GM13976 (cell line): ENCODE measurements at regions not wholly inside any gene's neighbourhood (a gene's known extent, or its start where the extent isn't known, plus 50 kb on each side); places are given as distances from the start of the nearest gene placed in this dataset.

ENCODE experiments used
- DNase-seq: peaks from one replicate; pipeline ENCODE4 v3.0.0; 2012; ENCODE audit warnings: low spot score
- in situ Hi-C: fragments of 300-500 bp; cut with MboI; formaldehyde crosslinking; loops from one replicate; pipeline ENCODE4 v1.12.0; 2022; ENCODE audit warnings: low sequenced_read_pairs, mixed read lengths, inconsistent platforms; ENCODE audit not compliant: unreplicated experiment
- TF ChIP-seq, protein P1 (sequence below): IDR thresholded peaks from 2 replicates; pipeline ENCODE4 v1.5.1; 2012; ENCODE audit warnings: borderline replicate concordance, mild to moderate bottlenecking; ENCODE audit not compliant: insufficient read depth; ENCODE audit errors: extremely low read depth, missing control alignments, control extremely low read depth

GRCh38 chr19:5260381-5260967 is 80.1 kb downstream of the PTPRS start:
- DNase-seq: no peak
- in situ Hi-C loops: no loop called here
- TF ChIP-seq, protein P1, sequence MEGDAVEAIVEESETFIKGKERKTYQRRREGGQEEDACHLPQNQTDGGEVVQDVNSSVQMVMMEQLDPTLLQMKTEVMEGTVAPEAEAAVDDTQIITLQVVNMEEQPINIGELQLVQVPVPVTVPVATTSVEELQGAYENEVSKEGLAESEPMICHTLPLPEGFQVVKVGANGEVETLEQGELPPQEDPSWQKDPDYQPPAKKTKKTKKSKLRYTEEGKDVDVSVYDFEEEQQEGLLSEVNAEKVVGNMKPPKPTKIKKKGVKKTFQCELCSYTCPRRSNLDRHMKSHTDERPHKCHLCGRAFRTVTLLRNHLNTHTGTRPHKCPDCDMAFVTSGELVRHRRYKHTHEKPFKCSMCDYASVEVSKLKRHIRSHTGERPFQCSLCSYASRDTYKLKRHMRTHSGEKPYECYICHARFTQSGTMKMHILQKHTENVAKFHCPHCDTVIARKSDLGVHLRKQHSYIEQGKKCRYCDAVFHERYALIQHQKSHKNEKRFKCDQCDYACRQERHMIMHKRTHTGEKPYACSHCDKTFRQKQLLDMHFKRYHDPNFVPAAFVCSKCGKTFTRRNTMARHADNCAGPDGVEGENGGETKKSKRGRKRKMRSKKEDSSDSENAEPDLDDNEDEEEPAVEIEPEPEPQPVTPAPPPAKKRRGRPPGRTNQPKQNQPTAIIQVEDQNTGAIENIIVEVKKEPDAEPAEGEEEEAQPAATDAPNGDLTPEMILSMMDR: no peak

DNA sequence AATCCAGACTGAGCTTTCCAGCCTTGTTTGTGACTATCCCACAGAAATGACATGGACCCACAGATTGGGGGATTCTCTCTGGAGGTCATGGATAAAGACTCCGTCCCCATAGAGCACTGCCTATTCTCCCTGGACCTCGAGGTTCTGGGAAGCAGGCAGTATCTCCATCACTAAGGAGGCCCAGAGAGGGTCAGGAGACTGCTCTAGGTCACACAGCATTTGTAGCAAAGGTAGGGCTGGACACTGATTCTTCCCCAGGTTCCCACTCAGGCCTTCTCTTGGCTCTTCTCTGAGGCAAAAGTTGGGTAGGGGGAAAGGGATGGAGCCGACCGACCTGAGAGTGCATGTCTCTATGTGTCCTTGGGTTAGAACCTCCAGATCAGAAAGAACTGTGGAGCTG is 80.9 kb downstream of the PTPRS start:
- no peak for DNase-seq
- in situ Hi-C loops: no loop called here
- TF ChIP-seq, protein P1: no peak

DNA sequence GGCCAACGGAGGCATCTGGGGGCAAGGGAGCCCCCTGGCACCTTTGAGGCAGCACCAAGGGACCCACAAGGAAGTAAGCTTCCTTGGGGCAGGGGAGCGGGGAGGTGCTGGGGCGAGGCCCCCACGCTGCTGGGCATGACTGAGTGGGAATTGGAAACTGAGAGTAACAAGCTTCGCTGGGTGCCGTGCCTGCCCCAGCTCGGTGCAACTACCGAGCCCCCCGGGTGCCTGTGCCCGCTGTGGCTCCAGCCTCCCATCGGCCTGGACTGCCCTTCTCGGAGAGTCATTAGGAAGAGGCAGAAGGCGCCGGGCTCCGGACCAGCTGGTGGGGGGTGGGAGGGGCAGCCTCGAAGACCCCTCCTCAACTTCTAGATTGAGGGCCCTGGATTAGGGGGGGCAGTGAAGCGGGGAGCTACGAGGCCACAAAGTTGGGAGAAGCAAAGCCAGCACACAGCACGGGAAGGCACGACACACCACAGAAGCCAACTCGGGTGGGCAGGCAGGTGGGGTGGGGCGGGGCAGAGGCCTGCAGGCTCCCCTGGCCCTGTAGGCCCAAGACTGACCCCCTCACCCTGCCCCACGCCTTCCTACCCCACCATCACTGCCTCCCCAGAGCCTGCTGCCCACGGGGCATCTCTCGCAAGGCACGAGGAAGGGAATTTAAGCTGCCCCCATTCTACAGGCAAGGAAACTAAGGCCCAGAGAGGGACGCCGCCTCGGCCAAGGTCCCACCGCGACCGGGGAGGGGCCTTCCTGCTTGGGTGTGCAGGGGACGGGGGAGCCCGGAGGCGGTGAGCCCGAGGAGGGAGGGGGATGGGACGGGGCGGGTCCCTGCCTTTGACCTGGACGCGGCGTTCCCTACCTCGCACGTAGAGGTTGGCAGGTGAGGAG is 83.2 kb downstream of the PTPRS start:
- in situ Hi-C loops: no loop called here
- TF ChIP-seq, protein P1: no peak
- no peak for DNase-seq

DNA sequence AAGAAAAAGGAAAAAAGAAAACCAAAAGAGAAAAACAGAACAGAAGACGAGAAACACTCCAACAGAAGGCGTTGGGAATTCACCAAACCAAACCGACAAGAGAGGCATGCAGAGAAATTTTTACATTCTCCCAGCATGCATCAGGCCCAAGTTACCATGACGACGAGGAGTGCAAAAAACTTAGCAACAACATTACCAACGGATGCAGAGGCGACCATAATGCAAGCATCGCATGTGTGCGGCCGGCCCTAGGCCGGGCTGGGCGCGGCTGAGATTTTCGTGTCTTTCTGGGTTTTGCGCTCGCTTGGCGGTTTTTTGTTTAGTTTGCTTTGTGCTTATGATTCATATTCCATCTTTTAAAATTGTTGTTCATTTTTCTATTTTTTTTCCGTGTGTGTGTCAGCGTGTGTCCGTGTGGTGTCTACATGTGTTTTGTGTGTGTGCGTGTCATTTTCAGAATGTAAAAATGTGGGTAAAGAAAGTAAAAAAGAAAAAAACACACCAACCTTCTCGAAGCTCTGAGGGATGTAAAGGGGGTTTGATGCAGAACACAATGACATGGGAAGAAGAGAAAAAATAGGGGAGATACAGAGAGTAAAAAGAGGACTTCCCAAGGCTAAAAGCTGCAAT is 84.9 kb downstream of the PTPRS start:
- TF ChIP-seq, protein P1: no peak
- in situ Hi-C loops: no loop called here
- no peak for DNase-seq

DNA sequence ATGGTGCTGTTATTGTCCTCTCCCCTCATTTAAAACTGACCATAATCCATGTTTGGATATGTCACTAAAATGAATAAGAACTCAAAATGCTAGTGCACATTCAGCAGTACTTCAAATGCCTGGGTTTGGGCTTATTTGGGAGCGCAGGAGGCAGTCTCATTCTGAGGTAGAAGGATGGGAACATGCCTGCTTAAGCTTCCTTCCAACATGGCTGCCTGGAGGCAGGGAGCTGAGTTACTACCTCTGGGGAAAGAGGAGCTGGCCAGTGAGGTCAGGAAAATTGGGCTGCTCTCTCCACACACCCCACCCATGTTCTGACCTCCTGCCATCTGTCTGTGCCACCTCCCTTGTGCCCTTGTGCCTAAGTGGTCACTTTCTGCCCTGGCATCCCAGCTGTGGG is 85.7 kb downstream of the PTPRS start:
- in situ Hi-C loops: no loop called here
- no peak for DNase-seq
- TF ChIP-seq, protein P1: no peak

- in situ Hi-C loops: no loop called here
- TF ChIP-seq, protein P1: no peak
- DNase-seq: no peak
Observed at GRCh38 chr19:5254543-5254942, 86.1 kb downstream of the PTPRS start.
